ENCODE measurements at regions not wholly inside any gene's neighbourhood (a gene's known extent, or its start where the extent isn't known, plus 50 kb on each side); places are given as distances from the start of the nearest gene placed in this dataset.

- TF ChIP-seq CTCF (IDR thresholded peaks at IDR 0.05) (peak in 1 of 4 experiments; percentile 11), EP300 (IDR thresholded peaks at IDR 0.05) (no peak)
Observed at GRCh38 chr3:27943106-27943505, 221.0 kb upstream of the EOMES start.
